ENCODE measurements at regions not wholly inside any gene's neighbourhood (a gene's known extent, or its start where the extent isn't known, plus 50 kb on each side); places are given as distances from the start of the nearest gene placed in this dataset.
"Not testable (repeated sequence)": the region's sequence is repeated elsewhere in the genome, so short reads cannot be mapped to it uniquely, and the experiment has no call there.

DNA sequence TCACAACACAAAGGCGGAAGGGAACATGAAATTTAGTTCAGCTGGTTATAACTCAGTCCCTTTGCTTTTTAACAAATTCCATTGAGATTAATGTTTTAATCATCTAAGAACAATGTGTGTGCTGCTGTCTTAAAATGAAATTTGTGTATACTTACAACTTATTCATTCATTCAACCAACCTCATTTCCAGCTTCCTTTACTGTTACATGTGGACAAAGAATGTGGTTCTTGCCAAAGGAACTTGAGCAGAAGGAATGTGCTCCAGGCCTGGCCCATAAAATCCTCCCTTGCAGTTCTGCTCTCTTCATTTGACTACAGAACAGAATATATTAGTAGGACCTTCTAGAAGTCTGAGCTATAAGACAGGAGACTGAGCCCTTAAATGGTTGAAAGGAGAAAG lies 176.8 kb upstream of the GLRA2 start:
- DNase-seq (ENCODE audit: low spot score) (no peak), FAIRE-seq (no peak)

DNA sequence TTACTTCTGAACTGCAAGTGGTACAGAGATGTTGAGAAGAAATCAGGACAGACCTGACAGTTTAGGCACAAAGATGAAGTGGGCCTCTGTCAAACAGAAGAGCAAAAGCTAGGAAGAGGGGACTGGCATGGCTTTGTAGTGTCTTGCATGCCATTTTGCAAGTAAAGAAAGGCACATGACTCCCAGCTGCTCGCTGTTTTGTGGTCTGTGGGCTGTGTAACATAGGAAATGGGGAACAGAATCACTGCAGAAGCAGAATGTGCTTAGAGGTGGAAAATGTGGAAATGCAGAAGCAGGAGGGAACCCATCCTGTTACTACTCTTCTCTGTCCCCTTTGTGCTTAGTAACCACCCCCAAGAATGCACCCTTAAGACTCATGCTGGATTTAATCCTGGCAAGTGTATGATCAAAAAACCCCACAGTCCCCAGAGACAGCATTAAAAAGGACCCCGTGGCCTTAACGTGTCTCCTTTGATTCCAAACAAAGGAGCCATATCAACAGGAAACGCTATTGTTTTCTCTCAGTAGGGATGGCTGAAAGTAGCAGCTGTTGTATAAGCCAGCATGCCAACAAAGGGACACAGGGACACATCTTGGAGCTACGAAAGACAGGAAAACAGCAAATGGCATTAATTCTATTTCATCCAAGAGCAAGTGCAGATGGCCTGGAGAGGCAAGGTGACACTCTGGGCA lies 177.6 kb upstream of the GLRA2 start:
- no peak for DNase-seq (ENCODE audit: low spot score)
- FAIRE-seq: no peak

DNA sequence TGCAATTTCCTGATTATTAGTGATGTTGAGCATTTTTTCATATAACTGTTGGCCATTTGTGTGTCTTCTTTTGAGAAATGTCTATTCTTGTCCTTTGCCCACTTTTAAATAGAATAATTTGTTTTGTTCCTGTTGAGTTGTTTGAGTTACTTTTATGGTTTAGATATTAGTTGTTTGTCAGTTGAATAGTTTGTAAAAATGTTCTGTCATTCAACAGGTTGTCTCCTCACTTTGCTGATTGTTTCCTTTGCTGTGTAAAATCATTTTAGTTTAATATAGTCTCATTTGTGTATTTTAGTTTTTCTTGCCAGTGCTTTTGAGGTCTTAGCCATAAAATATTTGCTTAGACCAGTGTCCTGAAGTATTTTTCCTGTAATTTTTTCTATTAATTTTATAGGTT lies 181.8 kb upstream of the GLRA2 start:
- no peak for DNase-seq (ENCODE audit: low spot score)
- FAIRE-seq: no peak

DNA sequence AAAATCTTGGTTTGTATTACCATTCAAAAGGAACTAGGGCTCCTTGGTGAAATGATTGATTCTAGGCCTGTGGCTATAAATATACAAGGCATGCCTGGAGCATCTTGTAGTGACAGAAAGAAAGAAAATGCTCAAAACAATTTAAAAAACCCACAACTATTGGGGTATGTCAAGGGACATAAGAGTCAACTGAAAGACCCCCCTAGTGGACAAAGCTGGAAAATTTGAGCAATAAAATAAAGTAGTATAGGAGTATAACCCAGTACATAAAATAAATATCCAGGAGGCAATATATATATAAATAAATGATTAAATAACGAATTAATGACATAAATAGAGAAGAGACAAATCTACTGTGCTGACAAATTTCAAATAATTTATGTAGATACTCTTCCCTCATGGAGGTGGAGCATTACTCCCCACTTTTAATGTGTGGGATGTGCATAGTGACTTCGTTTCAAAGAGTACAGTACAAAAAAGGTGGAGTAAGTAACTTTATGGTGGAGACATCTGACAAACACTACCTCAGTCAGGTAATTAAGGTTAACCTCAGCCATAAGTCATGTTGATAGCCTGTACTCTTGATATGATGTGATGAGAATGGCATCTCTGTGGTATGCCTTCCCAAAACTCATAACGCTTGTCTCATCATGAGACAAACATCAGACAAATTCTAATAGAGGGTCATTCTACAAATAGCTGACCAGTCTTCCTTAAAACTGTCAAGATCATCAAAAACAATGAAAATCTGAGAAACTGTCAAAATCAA lies 185.0 kb upstream of the GLRA2 start:
- DNase-seq (ENCODE audit: low spot score) (no peak), FAIRE-seq (no peak)

DNA sequence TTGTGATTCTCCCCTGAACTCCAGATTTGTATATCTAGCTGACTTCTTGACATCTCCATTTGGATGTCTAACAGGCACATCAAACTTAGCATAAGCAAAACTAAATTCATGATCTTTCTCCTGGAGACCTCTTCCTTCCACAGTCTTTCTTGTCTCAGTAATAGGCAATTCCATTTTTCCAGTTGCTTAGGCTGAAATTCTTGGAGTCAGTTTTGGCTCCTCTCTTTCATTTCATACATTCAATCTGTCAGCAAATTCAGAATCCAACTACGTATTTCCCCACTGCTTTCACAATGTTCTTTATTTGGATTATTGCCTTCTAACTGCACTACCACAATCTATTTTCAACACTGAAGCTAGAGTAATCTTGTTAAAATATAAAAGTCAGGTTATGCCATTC lies 219.9 kb upstream of the GLRA2 start:
- DNase-seq (ENCODE audit: low spot score) (no peak), FAIRE-seq (no peak)

DNA sequence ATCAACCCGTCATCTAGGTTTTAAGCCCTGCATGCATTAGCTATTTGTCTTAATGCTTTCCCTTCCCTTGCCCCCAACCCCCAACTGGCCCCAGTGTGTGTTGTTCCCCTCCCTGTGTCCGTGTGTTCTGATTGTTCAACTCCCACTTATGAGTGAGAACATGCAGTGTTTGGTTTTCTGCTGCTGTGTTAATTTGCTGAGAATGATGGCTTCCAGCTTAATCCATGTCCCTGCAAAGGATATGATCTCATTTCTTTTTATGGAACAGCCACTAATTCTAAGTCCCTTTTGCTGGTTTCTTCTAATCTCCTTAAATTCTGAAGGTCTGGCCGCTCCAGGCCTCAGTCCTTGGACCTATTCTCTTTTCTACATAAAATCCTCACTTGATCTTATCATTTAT lies 220.4 kb upstream of the GLRA2 start:
- FAIRE-seq; DNase-seq (ENCODE audit: low spot score): not testable (repeated sequence)

DNA sequence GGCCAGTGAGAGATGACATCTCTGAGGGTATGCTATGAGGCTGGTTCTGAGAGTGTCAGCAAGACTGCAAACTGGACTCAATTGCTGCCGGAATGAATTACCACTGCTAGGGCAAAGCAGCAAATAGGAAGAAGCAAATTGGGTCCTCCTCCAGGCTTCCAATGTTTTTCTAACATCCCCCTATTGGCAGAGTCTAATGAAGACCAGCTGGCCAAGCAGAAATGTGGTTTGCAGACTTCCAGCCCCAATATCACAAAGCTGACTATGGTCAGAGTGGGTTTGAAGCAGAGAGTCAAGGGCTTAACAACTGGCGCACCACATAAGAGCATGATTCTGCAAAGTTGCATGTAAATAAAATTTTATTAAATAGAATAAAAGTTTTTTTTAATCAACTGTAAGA lies 225.4 kb upstream of the GLRA2 start:
- DNase-seq (ENCODE audit: low spot score): no peak
- no peak for FAIRE-seq

DNA sequence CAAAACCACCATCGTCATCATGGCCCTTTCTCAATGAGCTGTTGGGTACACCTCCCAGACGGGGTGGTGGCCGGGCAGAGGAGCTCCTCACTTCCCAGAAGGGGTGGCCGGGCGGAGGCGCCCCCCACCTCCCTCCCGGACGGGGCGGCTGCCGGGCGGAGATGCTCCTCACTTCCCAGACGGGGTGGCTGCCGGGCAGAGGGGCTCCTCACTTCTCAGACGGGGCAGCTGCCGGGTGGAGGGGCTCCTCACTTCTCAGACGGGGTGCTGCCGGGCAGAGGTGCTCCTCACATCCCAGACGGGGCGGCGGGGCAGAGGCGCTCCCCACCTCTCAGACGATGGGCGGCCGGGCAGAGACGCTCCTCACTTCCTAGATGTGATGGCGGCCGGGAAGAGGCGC lies 226.8 kb upstream of the GLRA2 start:
- DNase-seq (ENCODE audit: low spot score); FAIRE-seq: not testable (repeated sequence)

DNA sequence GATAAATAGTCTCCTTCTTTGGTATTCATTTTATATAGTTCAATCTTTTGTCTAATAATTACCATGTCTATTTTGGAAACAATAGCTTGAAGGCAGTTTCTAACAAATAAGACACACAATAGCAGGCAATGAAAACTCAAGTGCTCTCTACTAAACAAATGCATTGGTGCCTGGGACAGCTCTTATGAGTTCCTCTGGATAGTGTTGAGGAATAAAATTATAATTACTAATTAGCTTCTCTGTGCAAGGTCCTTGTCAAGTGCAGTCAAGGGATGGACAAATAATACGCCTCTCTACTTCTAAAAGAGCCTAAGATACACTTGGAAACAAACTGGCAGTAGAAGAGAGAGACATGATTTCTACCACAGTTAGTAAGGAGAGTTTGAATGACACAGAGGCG lies 229.0 kb upstream of the GLRA2 start:
- DNase-seq (ENCODE audit: low spot score): no peak
- FAIRE-seq: no peak

DNA sequence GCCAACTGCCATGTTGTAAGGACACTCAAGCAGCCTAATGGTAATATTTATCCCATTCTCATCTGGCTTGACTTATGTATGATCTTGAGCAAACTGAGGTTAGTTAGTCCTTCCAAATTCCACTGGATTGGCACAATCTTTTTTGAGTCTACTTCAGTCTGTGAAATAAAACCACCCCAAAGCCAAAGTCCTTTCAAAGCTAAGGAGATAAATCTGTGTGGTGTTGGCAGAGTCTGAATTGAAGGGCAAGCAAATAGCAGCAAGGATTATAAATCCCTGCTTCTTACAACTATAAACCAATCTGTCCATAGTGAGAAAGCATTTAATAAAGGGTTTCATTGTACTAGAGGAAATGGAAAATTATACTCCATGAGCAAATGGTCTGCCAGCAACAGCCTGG lies 233.9 kb upstream of the GLRA2 start:
- no peak for FAIRE-seq

DNA sequence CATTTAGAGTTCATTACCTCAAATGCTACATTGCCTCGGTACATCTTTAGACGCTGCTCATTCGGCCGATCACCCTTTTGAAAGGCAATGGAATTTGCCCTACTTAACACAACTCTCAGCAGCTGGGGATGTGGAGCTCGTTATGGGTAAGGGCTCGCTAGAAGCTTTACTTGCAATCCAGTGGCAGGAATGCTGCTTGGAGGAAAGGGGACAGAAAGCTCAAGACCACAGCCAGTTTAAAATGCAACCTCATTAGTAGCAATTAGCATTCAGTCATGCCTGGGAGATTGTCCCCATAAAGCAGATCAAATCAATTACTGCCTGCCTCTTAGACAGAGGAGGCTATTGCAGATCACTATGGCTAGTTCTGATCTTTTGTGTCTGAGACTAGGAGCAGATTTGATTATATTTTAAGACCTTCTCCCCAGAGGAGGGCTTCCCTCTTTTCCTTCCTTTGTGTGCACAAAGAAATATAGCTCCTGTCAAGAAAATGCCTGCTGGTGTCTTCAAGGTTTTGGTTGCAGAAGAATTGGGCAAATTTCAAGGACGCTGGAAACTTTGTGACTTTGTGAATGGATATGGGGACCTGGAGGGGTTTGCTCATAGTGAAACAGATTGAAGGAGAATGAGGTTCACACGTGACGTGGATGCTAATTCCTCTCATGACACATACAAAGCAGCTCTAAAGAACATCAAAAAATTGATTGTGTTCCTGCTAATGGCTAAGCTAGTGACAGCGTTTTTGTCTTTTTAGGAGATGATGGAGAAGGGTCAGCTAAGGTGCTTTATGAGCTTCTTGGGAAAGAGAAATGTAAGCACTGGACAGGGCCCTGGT lies 237.5 kb upstream of the GLRA2 start:
- no peak for FAIRE-seq

More for the DNA sequence above, 233.9 kb upstream of the GLRA2 start:
- no peak for DNase-seq (ENCODE audit: low spot score)

DNA sequence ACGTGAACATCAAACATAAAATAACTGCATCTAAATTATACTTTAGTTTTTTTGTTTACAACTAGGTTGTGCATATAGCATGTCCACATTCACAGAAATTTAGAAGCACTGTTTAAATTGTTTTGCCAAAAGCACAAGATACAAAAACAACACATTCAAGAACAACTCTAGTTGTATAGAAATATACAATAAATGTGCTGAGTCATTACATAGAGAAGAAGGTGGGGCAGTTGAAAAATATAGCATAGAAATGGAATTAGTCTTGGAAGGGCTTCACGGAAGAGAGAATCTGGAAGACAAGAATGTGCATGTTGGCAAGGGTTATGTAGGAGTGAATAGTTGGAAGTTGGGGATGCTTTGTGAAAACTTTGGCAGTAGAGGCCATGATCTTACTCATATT lies 239.0 kb upstream of the GLRA2 start:
- DNase-seq (ENCODE audit: low spot score): no peak
- FAIRE-seq: no peak

More for the DNA sequence above, 237.5 kb upstream of the GLRA2 start:
- DNase-seq (ENCODE audit: low spot score): no peak

DNA sequence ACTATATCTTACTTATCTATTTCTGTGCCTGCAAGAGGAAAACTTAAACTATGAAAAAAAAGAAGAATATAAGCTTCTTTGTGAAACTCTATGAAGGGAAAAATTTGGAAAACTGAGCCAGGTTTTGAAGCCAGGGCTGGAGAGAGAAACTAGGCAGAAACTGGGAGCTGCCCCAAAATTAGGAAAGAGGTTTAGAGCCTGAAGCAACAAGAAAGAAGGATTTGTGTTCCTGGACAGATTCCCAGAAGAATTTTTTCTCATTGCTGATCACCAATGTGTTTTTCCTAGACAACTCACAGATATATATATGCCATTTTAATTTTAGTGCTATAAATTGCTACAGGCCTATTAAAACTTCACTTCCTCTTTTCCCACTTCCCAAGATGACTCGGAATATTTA lies 245.0 kb upstream of the GEMIN8 start:
- FAIRE-seq (no peak), DNase-seq (ENCODE audit: low spot score) (no peak)

DNA sequence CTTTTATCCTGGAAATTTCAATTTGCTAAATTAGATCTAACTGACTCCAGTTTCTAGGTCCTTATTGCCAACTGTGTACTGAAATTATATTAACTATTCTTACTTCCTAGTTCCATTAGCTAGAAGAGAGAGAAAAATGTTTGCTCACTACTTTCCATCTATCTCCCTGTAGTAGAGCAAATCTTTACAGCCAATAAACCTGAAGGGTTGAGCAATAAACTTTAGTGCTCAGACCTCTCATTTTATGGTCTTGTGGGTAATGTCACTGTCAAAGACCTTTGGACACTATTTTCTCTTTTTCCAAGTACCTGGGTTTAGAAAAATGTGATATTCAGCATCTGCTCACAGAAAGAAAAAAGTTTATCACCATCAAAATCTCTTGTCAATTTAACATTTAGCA lies 237.5 kb upstream of the GEMIN8 start:
- no peak for DNase-seq (ENCODE audit: low spot score)
- no peak for FAIRE-seq

DNA sequence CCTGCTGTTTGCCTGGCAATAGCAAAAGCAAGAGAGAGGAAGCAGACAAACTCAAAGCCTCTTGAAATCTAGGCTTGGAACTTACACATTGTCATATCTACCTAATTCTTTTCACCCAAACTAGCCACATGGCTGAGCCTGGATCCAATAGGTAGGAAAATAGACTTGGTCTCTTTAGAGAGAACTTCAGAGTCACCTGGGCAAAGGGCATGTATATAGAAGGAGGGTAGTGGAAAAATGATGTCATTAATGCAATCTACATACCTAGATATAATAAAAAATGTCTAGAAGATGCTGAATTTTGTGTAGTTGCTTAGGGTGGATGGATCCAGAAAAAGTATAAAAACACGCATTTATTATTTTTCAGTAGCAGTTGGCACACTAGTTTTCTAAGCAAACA lies 237.0 kb upstream of the GEMIN8 start:
- DNase-seq (ENCODE audit: low spot score): no peak
- FAIRE-seq: no peak

DNA sequence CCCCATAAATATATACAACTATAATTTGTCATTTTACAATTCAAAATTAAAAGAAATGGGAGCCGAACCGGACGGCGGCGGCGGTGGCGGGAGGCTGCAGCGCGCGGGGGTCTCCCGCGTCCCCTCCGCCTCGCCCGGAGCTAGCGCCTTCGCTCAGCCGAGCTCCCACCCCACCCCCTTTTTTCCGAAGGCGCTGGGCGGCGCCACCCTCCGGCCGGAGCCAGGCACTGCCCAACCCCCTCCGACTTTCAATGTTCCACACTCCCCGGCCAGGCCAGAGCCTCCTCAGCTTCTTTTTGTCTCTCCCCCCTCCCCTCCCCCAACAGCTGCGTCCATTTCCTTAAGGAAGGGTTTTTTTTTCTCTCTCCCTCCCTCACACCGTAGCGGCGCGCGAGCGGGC lies 214.1 kb upstream of the GEMIN8 start:
- no peak for FAIRE-seq
- no peak for DNase-seq (ENCODE audit: low spot score)

DNA sequence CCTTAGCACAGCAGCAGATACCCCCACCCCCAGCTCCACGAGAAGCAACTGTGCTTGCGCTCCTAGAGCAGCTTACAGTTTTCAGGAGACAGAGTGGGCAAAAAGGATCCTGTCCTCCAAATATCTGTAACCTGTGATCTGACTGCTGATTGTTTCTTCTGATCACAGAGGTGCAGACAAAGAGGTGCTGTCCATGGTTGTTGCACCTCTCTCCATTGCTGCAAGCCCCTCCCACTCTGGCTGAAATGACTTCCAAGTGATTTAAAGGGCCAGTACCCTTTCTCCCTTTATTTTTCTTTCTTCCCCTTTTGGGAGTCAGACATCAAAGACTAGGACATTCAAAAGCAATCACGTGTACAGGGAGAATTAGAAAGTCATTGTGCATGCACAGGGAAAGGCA lies 205.3 kb upstream of the GEMIN8 start:
- DNase-seq (ENCODE audit: low spot score) (no peak), FAIRE-seq (no peak)

DNA sequence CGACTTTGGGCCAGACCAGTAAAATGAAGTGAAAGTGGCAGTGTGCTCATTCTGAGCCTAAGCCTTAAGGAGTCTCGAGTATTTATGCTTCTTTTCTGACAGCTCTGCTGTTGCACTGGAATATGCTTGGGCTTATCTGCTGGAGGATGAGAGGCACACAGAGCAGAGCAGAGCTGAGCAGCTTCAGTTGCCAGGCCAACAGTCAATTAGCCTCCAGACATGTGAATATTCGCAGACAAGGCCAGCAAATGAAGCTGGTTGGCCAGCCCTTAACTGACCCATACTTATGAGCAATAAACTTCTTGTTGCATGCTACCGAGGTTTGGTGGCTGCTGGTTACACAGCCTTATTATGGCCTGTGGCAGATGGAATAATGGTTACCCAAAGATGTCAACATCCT lies 203.0 kb upstream of the GEMIN8 start:
- FAIRE-seq: no peak
- no peak for DNase-seq (ENCODE audit: low spot score)

DNA sequence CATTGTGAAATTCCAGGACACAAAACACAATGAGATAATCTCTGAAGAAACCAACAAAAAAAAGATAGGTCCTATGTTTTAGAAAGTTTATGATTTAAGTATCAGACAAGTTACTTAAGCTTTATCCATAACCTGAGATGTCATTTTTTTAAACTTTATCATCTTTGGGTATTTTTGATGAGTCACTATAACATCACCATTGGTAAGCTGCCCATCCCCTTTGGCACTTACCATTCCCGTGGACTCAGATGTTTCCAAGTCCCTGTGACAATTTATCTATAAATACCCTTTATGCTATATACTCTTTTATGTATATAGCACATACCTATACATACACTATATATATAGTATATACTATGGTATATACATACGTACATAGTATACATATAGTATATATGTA lies 198.9 kb upstream of the GEMIN8 start:
- FAIRE-seq (no peak), DNase-seq (ENCODE audit: low spot score) (no peak)

DNA sequence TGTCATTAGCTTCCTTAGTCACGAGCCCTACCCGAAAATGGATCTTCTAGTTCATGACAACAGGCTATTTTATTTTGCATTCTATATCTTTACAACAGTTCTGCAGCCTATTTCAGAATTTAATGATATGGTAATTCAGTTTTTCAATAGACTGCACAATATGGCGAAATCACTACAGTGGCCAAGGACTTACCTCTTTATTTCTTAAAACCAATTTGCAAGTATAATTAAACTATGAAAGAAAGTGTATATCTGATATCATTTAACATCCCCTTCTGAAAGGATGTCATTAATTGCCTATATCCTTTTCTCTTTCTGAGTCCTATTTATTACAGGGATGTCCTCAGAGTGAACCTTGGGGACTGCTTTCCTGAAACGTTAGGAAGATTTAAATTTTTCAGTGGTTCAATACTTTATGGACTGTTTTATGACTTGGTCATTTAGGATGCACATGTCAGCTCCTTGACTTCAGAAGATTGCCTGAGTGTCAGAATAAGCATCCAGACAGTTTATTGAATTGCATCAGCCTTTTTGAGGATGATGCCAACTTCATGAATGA lies 190.8 kb upstream of the GEMIN8 start:
- no peak for DNase-seq (ENCODE audit: low spot score)
- FAIRE-seq: no peak

DNA sequence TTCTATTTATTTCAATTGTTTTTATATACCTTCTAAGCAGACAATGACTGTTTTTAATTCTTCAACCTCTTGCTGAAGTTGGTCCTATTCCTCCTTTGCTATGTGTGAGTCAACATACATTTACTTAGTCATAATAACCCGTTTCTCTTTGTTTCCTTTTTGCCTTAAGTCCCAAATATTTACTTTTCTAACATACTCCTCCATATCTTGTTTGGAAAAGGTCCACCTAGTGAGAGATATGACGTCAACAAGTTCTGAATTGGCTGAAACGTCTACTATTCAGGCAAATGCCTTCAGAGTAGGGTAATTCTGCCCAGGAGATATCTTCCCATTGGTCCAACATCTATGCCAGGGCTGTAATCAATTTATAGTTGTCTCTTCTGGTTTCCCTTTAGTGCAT lies 179.3 kb upstream of the GEMIN8 start:
- no peak for DNase-seq (ENCODE audit: low spot score)
- FAIRE-seq: no peak

DNA sequence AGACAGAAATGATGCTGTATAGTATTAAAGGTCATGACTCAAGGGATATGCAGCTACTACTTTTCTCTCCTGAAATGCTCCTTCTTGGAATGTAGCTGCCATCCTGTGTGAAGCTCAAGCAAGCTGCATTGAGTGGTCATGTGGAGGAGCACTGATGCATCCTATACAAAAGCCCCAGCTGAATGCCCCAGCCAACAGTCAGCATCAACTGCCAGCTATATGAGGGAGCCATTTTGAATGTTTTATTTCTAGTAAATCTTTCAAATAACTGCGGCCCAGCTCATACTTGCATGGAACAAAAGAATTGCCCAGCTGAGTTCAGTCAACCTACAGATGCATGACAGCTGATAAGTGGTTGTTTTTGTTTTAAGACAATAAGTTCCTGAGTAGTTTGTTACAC lies 165.0 kb upstream of the GEMIN8 start:
- no peak for FAIRE-seq
- no peak for DNase-seq (ENCODE audit: low spot score)
